Astrocyte (in vitro differentiated cells and primary cell): ENCODE measurements at regions not wholly inside any gene's neighbourhood (a gene's known extent, or its start where the extent isn't known, plus 50 kb on each side); places are given as distances from the start of the nearest gene placed in this dataset.

Experiments
- DNase-seq: peaks from one replicate; pipeline ENCODE4 v3.0.0-alpha.2; 2010; ENCODE audit warnings: low read depth
- FAIRE-seq: peaks from 2 replicates; lab custom pipeline; 2011; peaks lifted over from hg19 to GRCh38; lab: Jason Lieb, UNC
- H2AFZ ChIP-seq: 2 replicates; pipeline ENCODE4 v1.6.0; 2012; ENCODE audit warnings: low read depth, low read length, inconsistent platforms
- H3K27ac ChIP-seq: 2 replicates; pipeline ENCODE4 v1.5.1; 2011; ENCODE audit warnings: low read depth, low read length, inconsistent platforms
- H3K27me3 ChIP-seq: 2 replicates; pipeline ENCODE4 v1.6.0; 2011; ENCODE audit warnings: low read length, inconsistent platforms; ENCODE audit not compliant: insufficient read depth
- H3K36me3 ChIP-seq: 2 replicates; pipeline ENCODE4 v1.5.1; 2011; ENCODE audit warnings: low read length, inconsistent platforms; ENCODE audit not compliant: insufficient read depth
- H3K4me1 ChIP-seq: 2 replicates; pipeline ENCODE4 v1.5.1; 2011; ENCODE audit warnings: low read length, inconsistent platforms; ENCODE audit not compliant: insufficient read depth
- H3K4me2 ChIP-seq: 2 replicates; pipeline ENCODE4 v1.6.0; 2012; ENCODE audit warnings: low read length, inconsistent platforms
- H3K4me3 ChIP-seq: 2 replicates; pipeline ENCODE4 v1.5.1; 2011; ENCODE audit warnings: low read depth, mild to moderate bottlenecking, low read length, inconsistent platforms; ENCODE audit not compliant: insufficient read depth
- H3K79me2 ChIP-seq: 2 replicates; pipeline ENCODE4 v1.6.0; 2012; ENCODE audit warnings: mild to moderate bottlenecking, low read length, inconsistent platforms; ENCODE audit not compliant: insufficient read depth
- H3K9ac ChIP-seq: 2 replicates; pipeline ENCODE4 v1.6.0; 2012; ENCODE audit warnings: mild to moderate bottlenecking, low read length, inconsistent platforms
- H3K9me3 ChIP-seq: 2 replicates; pipeline ENCODE4 v1.5.1; 2012; ENCODE audit warnings: low read depth, mild to moderate bottlenecking, low read length, inconsistent platforms; ENCODE audit not compliant: insufficient read depth
- H4K20me1 ChIP-seq: 2 replicates; pipeline ENCODE4 v1.6.0; 2012; ENCODE audit warnings: low read length, inconsistent platforms; ENCODE audit not compliant: insufficient read depth
- H3K27ac Mint-ChIP-seq: one replicate; pipeline ENCODE4 v1.8.0; 2021; ENCODE audit warnings: mild to moderate bottlenecking, mixed read lengths; ENCODE audit not compliant: unreplicated experiment
- H3K27me3 Mint-ChIP-seq: one replicate; pipeline ENCODE4 v1.8.0; 2021; ENCODE audit warnings: low read depth, mixed read lengths; ENCODE audit not compliant: unreplicated experiment
- H3K36me3 Mint-ChIP-seq: one replicate; pipeline ENCODE4 v1.8.0; 2021; ENCODE audit warnings: low read depth, mixed read lengths; ENCODE audit not compliant: unreplicated experiment
- H3K4me1 Mint-ChIP-seq: one replicate; pipeline ENCODE4 v1.8.0; 2021; ENCODE audit warnings: low read depth, mixed read lengths; ENCODE audit not compliant: unreplicated experiment
- H3K4me3 Mint-ChIP-seq: one replicate; pipeline ENCODE4 v1.8.0; 2021; ENCODE audit warnings: mild to moderate bottlenecking, moderate library complexity, mixed read lengths; ENCODE audit not compliant: unreplicated experiment
- H3K9me3 Mint-ChIP-seq: one replicate; pipeline ENCODE4 v1.8.0; 2021; ENCODE audit warnings: mild to moderate bottlenecking, mixed read lengths; ENCODE audit not compliant: unreplicated experiment
- EZH2 ChIP-seq: IDR thresholded peaks from 2 replicates; pipeline ENCODE4 v1.6.1; 2012; ENCODE audit warnings: mild to moderate bottlenecking, low read length, inconsistent platforms; ENCODE audit not compliant: insufficient read depth
- TF ChIP-seq, protein P1 (sequence below): IDR thresholded peaks from 2 replicates; pipeline ENCODE4 v1.5.1; 2011; ENCODE audit warnings: low read depth, mild to moderate bottlenecking, inconsistent platforms, low read length, moderate library complexity; ENCODE audit not compliant: insufficient read depth

DNA sequence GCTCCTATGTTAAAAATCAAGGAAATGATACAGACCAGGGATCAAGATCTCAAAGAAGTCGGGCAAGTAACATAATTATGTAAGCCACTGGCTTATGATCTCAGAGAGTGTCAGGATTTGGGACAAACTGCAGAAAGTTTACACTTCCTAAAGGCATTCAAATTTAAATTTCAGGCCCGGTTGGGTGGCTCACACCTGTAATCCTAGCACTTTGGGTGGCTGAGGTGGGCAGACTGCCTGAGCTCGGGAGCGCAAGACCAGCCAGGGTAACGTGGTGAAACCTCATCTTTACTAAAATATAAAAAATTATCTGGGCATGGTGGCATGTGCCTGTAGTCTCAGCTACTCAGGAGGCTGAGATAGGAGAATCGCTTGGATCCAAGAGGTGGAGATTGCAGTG, 124.4 kb upstream of the UBE2E2 start:
- H3K4me3 Mint-ChIP-seq = no peak overlapping the region
- H3K4me1 Mint-ChIP-seq = peaks cover 27% of the 10 kb centered on the region

DNA sequence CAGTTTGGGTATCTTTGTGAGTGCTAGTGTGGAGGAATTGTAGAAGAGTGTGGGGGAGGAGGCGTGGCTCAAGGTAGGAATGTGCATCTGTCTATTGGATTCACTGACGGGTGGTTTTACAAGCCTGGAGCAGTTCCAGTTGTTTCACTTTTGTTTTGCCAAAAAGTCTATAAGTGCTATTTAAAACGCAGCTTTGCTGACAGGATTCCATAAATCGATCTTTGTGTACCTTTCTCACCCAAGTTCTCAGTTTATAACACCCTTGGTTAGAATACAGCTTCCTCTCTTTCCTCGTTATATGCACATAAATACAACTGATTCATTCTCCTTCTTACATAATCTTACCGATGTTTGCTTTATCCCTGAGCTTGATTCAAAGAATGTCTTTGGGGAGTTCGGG, 123.2 kb upstream of the UBE2E2 start:
- DNase-seq = peak; percentile 12
- Histone ChIP-seq H3K4me1 (peaks cover 2% of the 10 kb centered on the region), H3K4me3 (no peak overlapping the region), H3K79me2 (no peaks in the 10 kb centered on the region), H3K36me3 (no peaks in the 10 kb centered on the region), H3K9ac (no peak overlapping the region), H3K9me3 (no peaks in the 10 kb centered on the region), H4K20me1 (no peaks in the 10 kb centered on the region), H2AFZ (no peak overlapping the region), H3K4me2 (no peak overlapping the region), H3K27ac (no peak overlapping the region), H3K27me3 (no peaks in the 10 kb centered on the region)
- TF ChIP-seq, protein P1, sequence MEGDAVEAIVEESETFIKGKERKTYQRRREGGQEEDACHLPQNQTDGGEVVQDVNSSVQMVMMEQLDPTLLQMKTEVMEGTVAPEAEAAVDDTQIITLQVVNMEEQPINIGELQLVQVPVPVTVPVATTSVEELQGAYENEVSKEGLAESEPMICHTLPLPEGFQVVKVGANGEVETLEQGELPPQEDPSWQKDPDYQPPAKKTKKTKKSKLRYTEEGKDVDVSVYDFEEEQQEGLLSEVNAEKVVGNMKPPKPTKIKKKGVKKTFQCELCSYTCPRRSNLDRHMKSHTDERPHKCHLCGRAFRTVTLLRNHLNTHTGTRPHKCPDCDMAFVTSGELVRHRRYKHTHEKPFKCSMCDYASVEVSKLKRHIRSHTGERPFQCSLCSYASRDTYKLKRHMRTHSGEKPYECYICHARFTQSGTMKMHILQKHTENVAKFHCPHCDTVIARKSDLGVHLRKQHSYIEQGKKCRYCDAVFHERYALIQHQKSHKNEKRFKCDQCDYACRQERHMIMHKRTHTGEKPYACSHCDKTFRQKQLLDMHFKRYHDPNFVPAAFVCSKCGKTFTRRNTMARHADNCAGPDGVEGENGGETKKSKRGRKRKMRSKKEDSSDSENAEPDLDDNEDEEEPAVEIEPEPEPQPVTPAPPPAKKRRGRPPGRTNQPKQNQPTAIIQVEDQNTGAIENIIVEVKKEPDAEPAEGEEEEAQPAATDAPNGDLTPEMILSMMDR = no peak
- TF ChIP-seq EZH2 = no peak
- FAIRE-seq = no peak
- H3K36me3 Mint-ChIP-seq = no peaks in the 10 kb centered on the region
- H3K27me3 Mint-ChIP-seq = no peaks in the 10 kb centered on the region
- no peaks in the 10 kb centered on the region for H3K9me3 Mint-ChIP-seq
- H3K4me3 Mint-ChIP-seq = no peak overlapping the region
- H3K4me1 Mint-ChIP-seq = peaks cover 27% of the 10 kb centered on the region
- H3K27ac Mint-ChIP-seq = no peak overlapping the region

More for the DNA sequence above, 124.4 kb upstream of the UBE2E2 start:
- Histone ChIP-seq H3K9ac (no peak overlapping the region), H3K27me3 (no peaks in the 10 kb centered on the region), H4K20me1 (no peaks in the 10 kb centered on the region), H3K36me3 (no peaks in the 10 kb centered on the region), H3K4me3 (no peak overlapping the region), H3K4me1 (peaks cover 2% of the 10 kb centered on the region), H2AFZ (no peak overlapping the region), H3K79me2 (no peaks in the 10 kb centered on the region), H3K9me3 (no peaks in the 10 kb centered on the region), H3K27ac (no peak overlapping the region), H3K4me2 (no peak overlapping the region)
- H3K27ac Mint-ChIP-seq = no peak overlapping the region
- TF ChIP-seq EZH2 = no peak
- TF ChIP-seq, protein P1 = no peak
- H3K36me3 Mint-ChIP-seq = no peaks in the 10 kb centered on the region
- H3K27me3 Mint-ChIP-seq = no peaks in the 10 kb centered on the region
- DNase-seq (no peak), FAIRE-seq (no peak)
- H3K9me3 Mint-ChIP-seq = no peaks in the 10 kb centered on the region

DNA sequence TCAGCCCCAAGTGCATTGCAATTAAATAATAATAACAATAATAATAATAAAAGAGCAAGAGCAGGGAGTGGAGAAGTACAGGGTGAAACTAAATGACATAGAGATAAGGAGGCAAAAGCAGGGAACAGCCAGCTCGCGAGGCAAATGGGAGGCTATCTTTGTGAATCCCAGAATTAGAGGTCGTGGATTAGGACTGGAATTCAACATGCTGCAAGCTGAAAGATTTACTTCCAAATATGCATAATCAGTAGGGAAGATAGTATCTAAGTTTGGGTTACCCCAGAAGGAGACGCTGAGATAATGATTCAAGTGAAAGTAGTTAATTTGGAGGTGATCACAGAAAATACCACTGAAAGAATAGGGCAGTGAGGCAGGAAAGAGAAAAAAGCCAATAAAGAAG, 119.4 kb upstream of the UBE2E2 start:
- TF ChIP-seq EZH2 = no peak
- TF ChIP-seq, protein P1 = no peak
- FAIRE-seq (no peak), DNase-seq (no peak)
- H3K9me3 ChIP-seq = no peaks in the 10 kb centered on the region
- Mint-ChIP-seq H3K9me3 (peaks cover under 1% of the 10 kb centered on the region), H3K27me3 (no peaks in the 10 kb centered on the region), H3K4me3 (no peak overlapping the region), H3K36me3 (no peaks in the 10 kb centered on the region), H3K4me1 (peaks cover 16% of the 10 kb centered on the region), H3K27ac (no peak overlapping the region)
- no peaks in the 10 kb centered on the region for H3K79me2 ChIP-seq
- no peaks in the 10 kb centered on the region for H4K20me1 ChIP-seq
- H3K4me3 ChIP-seq = no peak overlapping the region
- no peaks in the 10 kb centered on the region for H3K36me3 ChIP-seq
- H3K4me1 ChIP-seq = no peaks in the 10 kb centered on the region
- no peak overlapping the region for H2AFZ ChIP-seq
- no peaks in the 10 kb centered on the region for H3K27me3 ChIP-seq
- H3K4me2 ChIP-seq = no peak overlapping the region
- no peak overlapping the region for H3K9ac ChIP-seq
- no peak overlapping the region for H3K27ac ChIP-seq
